Testis (tissue), 2 donors: ENCODE measurements at regions not wholly inside any gene's neighbourhood (a gene's known extent, or its start where the extent isn't known, plus 50 kb on each side); places are given as distances from the start of the nearest gene placed in this dataset.

Source experiments
- DNase-seq: peaks from one replicate; pipeline ENCODE4 v3.0.0-alpha.2; 2019
- H3K27ac ChIP-seq, 2 donors: fragments of 200-600 bp; sonication (generic); one replicate each; pipeline ENCODE4 v1.5.1; 2019
- H3K27me3 ChIP-seq: fragments of 200-600 bp; sonication (generic); one replicate; pipeline ENCODE4 v1.5.1; 2019
- H3K36me3 ChIP-seq: fragments of 200-600 bp; sonication (generic); one replicate; pipeline ENCODE4 v1.5.1; 2017; ENCODE audit warnings: low read depth; ENCODE audit errors: missing control alignments
- H3K4me1 ChIP-seq: fragments of 200-600 bp; sonication (generic); one replicate; pipeline ENCODE4 v1.5.1; 2019
- H3K4me3 ChIP-seq, 2 donors: fragments of 200-600 bp; sonication (generic); one replicate each; pipeline ENCODE4 v1.5.1; 2017 to 2019
- H3K9me3 ChIP-seq: fragments of 200-600 bp; sonication (generic); one replicate; pipeline ENCODE4 v1.5.1; 2017
- POLR2A ChIP-seq: fragments of 450-650 bp; IDR thresholded peaks from one replicate; pipeline ENCODE4 v1.6.1; 2017; ENCODE audit warnings: antibody characterized with exemption, mild to moderate bottlenecking, moderate library complexity
- WGBS, 2 donors: methylation state at CpG; one replicate each; pipeline ENCODE4 v1.1.5; 2018; 5-methylcytosine and 5-hydroxymethylcytosine counted together
- intact Hi-C: fragments of 100-400 bp; cut with DNase I; formaldehyde crosslinking; loops from one replicate; pipeline ENCODE4 v1.15.1; 2023; ENCODE audit warnings: low total_unique reads
- TF ChIP-seq, protein P1 (sequence below), 3 experiments: fragments of 450-650 bp in 2 of 3; fragments of 200-600 bp in 1 of 3; sonication (generic) in 1 of 3; IDR thresholded peaks; one replicate each; pipeline ENCODE4 v1.5.1; 2016 to 2019; ENCODE audit warnings: antibody characterized with exemption in 3 of 3, mild to moderate bottlenecking in 2 of 3, moderate library complexity in 1 of 3

DNA sequence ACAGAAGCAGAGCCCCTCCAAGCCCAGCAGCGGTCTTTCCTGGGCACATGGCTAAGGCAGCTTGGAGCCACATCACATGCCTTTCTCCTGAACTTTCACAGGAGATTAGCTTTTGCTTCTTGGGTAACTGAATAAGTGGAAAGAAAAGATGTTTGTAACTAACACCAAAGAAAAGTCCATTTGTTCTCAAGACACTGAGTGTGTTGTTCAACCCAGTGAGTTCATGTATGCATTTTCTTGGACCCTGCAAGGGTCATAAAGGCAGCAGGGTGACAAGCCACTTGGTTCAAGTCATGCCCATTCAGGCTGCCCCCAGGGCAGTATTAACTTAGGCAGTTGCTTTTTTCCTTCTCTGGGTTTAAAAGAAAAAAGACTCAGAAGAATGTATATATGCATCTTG, 203.4 kb downstream of the FAM76B start:
- Histone ChIP-seq H3K27ac (no peak overlapping the region), H3K4me1 (peaks cover 3% of the 10 kb centered on the region), H3K27me3 (no peaks in the 10 kb centered on the region), H3K4me3 (no peak overlapping the region), H3K36me3 (no peaks in the 10 kb centered on the region), H3K9me3 (no peaks in the 10 kb centered on the region)
- intact Hi-C loops: no loop called here
- no peak for TF ChIP-seq POLR2A
- TF ChIP-seq, protein P1, sequence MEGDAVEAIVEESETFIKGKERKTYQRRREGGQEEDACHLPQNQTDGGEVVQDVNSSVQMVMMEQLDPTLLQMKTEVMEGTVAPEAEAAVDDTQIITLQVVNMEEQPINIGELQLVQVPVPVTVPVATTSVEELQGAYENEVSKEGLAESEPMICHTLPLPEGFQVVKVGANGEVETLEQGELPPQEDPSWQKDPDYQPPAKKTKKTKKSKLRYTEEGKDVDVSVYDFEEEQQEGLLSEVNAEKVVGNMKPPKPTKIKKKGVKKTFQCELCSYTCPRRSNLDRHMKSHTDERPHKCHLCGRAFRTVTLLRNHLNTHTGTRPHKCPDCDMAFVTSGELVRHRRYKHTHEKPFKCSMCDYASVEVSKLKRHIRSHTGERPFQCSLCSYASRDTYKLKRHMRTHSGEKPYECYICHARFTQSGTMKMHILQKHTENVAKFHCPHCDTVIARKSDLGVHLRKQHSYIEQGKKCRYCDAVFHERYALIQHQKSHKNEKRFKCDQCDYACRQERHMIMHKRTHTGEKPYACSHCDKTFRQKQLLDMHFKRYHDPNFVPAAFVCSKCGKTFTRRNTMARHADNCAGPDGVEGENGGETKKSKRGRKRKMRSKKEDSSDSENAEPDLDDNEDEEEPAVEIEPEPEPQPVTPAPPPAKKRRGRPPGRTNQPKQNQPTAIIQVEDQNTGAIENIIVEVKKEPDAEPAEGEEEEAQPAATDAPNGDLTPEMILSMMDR (IDR thresholded peaks at IDR 0.05): no peak
- no peak for DNase-seq
- 94 to 100% methylated on average over 1 of the region's 1 CpG for WGBS, 2 donors

DNA sequence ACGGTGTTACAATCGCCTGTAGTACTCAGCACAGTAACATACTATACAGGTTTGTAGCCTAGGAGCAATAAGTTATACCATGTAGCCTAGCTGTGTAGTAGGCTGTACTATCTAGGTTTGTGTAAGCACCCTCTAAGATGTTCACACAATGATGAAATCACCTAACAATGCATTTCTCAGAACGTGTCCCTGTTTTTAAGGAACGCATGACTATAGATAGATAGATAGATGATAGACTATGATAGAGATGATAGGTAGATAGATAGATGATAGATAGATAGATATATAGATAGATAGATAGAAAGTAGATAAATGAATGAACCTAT, 203.9 kb downstream of the FAM76B start:
- 67 to 90% methylated on average over 4 of the region's 4 CpGs for WGBS, 2 donors
- H3K9me3 ChIP-seq: no peaks in the 10 kb centered on the region
- H3K27me3 ChIP-seq: no peaks in the 10 kb centered on the region
- intact Hi-C loops: no loop called here
- H3K4me3 ChIP-seq: no peak overlapping the region
- TF ChIP-seq POLR2A: no peak
- TF ChIP-seq, protein P1 (IDR thresholded peaks at IDR 0.05): no peak
- no peak overlapping the region for H3K27ac ChIP-seq
- H3K36me3 ChIP-seq: no peaks in the 10 kb centered on the region
- no peak for DNase-seq
- peaks cover 3% of the 10 kb centered on the region for H3K4me1 ChIP-seq

DNA sequence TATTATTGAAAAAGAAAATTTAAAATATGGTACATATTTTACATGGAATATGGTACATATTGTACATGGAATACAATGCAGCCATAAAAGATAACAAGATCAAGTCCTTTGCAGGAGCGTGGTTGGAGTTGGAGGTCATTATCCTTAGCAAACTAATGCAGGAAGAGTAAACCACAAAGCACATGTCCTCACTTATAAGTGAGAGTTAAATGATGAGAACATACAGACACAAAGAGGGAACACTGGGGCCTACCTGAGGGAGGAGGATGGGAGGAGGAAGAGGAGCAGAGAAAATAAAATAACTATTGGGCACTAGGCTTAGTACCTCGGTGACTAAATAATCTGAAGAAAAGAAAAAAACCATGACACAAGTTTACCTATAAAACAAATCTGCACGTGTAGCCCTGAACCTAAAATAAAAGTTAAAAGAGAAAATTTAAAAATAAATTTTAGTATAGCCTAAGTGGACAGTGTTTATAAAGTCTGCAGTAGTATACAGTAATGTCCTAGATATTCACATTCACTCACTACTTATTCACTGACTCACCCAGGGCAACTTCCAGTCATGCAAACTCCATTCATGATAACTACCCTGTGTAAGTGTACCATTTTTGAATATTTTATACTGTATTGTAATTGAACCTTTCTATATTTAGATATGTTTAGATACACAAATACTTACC, 204.4 kb downstream of the FAM76B start:
- no peaks in the 10 kb centered on the region for H3K36me3 ChIP-seq
- intact Hi-C loops: no loop called here
- TF ChIP-seq, protein P1 (IDR thresholded peaks at IDR 0.05): no peak
- no peak for TF ChIP-seq POLR2A
- H3K4me3 ChIP-seq: no peak overlapping the region
- DNase-seq: no peak
- H3K4me1 ChIP-seq: no peaks in the 10 kb centered on the region
- H3K9me3 ChIP-seq: no peaks in the 10 kb centered on the region
- 87 to 88% methylated on average over 3 of the region's 3 CpGs for WGBS, 2 donors
- no peaks in the 10 kb centered on the region for H3K27me3 ChIP-seq
- H3K27ac ChIP-seq: no peak overlapping the region

DNA sequence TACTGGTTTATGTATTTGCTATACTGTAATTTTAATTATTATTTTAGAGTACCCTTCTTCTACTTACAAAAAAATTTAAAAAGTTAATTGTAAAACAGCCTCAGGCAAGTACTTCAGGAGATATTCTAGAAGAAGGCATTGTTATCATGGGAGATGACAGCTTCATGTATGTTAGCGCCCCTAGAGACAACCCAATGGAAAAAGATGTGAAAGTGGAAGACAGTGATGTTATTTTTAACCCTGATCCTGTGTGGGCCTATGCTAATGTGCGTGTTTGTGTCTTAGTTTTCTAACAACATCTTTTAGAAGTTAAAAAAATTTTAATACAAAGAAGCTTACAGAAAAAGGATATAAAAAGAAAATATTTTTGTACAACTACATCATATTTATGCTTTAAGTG, 205.0 kb downstream of the FAM76B start:
- 83 to 92% methylated on average over 2 of the region's 2 CpGs for WGBS, 2 donors
- intact Hi-C loops: no loop called here
- Histone ChIP-seq H3K4me3 (no peak overlapping the region), H3K27ac (no peak overlapping the region), H3K27me3 (no peaks in the 10 kb centered on the region), H3K36me3 (no peaks in the 10 kb centered on the region), H3K4me1 (no peaks in the 10 kb centered on the region), H3K9me3 (no peaks in the 10 kb centered on the region)
- TF ChIP-seq POLR2A: no peak
- DNase-seq: no peak

DNA sequence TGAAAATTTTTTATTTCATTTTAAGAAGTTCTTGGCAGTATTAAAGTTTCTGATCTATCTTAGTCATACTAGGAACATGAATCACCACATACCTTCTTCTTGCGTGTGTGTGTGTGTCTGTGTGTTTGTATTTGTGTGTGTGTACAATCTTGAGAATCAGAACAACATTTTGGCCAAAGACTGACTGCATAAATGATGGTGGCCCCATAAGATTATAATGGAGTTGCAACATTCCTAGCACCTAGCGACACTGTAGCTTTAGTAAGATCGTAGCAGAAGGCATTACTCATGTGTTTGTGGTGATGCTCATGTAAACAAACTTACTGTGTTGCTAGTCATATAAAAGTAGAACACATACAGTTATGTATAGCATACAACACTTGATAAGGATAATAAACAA, 205.4 kb downstream of the FAM76B start:
- H3K4me1 ChIP-seq: no peaks in the 10 kb centered on the region
- WGBS, 2 donors: 84 to 91% methylated on average over 3 of the region's 3 CpGs
- no peaks in the 10 kb centered on the region for H3K27me3 ChIP-seq
- DNase-seq: no peak
- intact Hi-C loops: no loop called here
- TF ChIP-seq, protein P1 (IDR thresholded peaks at IDR 0.05): no peak
- TF ChIP-seq POLR2A: no peak
- no peak overlapping the region for H3K27ac ChIP-seq
- H3K36me3 ChIP-seq: no peaks in the 10 kb centered on the region
- H3K4me3 ChIP-seq: no peak overlapping the region
- no peaks in the 10 kb centered on the region for H3K9me3 ChIP-seq
